Stimulated activated naive CD8-positive, alpha-beta T cell treated with anti-CD3 and anti-CD28 coated beads, Interleukin-15, Interleukin-2, amounts not matched to agents 100 ng/mL and 50 ng/mL, for 24 hours (primary cell): ENCODE measurements at regions not wholly inside any gene's neighbourhood (a gene's known extent, or its start where the extent isn't known, plus 50 kb on each side); places are given as distances from the start of the nearest gene placed in this dataset.

Experiments used
- H3K27ac Mint-ChIP-seq: one replicate; pipeline ENCODE4 v1.8.0; 2021; ENCODE audit warnings: mild to moderate bottlenecking, mixed read lengths
- H3K27me3 Mint-ChIP-seq: one replicate; pipeline ENCODE4 v1.8.0; 2021; ENCODE audit warnings: mixed read lengths
- H3K36me3 Mint-ChIP-seq: one replicate; pipeline ENCODE4 v1.8.0; 2021; ENCODE audit warnings: low read depth, mixed read lengths
- H3K4me1 Mint-ChIP-seq: one replicate; pipeline ENCODE4 v1.8.0; 2021; ENCODE audit warnings: low read depth, mixed read lengths
- H3K4me3 Mint-ChIP-seq: one replicate; pipeline ENCODE4 v1.8.0; 2021; ENCODE audit warnings: mild to moderate bottlenecking, mixed read lengths
- H3K9me3 Mint-ChIP-seq: one replicate; pipeline ENCODE4 v1.8.0; 2021; ENCODE audit warnings: mixed read lengths

DNA sequence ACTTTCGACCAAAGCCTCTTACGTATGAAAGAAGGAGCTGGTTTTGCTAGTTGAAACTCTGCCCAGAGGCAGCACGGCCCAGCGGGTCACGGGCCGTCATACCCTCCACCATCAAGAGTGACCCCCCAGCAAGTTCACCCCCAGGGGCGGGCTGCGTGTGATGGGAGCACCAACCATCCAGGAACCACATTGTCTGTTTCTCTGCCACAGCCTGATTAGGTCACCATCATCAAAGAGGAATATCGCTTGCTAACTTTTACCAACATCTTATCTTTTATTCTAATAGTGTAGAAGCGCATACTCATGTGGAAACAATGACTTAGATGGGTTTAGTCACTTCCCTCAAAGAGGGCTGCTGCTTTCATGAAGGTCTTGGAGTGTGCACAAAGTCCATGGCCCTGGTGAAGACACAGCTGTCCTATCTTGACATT is 116.6 kb upstream of the SMIM21 start:
- Mint-ChIP-seq H3K36me3 (no peaks in the 10 kb centered on the region), H3K4me3 (no peak overlapping the region), H3K27me3 (peaks cover 29% of the 10 kb centered on the region), H3K27ac (no peak overlapping the region), H3K4me1 (no peaks in the 10 kb centered on the region), H3K9me3 (peaks cover 3% of the 10 kb centered on the region)

DNA sequence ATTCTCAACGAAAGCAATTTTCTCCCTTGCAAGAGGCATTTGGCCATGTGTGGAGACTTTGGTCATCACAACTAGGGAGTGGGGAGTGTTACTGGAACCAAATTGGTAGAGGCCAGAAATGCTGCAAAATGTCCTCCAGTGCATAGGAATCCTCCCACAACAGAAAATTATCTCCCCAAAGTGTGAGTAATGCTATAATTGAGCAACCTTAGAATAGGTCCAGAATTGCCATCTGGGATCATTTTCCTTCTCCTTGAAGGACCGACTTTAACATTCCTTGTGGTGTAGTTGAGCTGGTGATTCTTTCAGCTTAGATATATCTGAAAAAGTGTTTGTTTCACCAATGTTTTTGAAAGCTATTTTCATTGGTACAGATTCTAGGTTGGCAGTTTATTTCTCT is 111.2 kb upstream of the SMIM21 start:
- no peaks in the 10 kb centered on the region for H3K9me3 Mint-ChIP-seq

DNA sequence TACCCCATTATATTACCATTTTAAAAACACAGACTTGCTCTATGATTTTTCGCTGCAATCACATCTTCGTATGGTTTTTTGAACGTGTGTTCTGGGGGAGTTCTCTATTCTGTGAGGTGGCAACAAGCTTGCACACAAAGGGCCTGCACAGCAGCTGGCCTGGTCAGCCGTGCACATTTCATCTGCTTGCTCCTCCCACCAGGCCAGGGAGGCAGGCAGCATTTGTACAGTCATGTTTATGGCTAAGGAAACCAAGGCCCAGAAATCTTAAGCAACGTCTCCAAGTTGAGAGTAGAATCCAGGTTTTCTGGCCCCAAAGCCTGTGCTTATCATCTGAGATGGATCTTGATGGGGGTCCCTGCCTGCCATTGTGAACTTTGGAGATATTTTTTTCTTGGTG is 106.4 kb upstream of the SMIM21 start:
- Mint-ChIP-seq H3K4me3 (no peak overlapping the region), H3K27me3 (peaks cover 9% of the 10 kb centered on the region), H3K27ac (no peak overlapping the region), H3K9me3 (no peaks in the 10 kb centered on the region), H3K36me3 (no peaks in the 10 kb centered on the region), H3K4me1 (no peaks in the 10 kb centered on the region)

More for the DNA sequence above, 111.2 kb upstream of the SMIM21 start:
- no peak overlapping the region for H3K4me3 Mint-ChIP-seq
- H3K27me3 Mint-ChIP-seq = peaks cover 26% of the 10 kb centered on the region
- no peak overlapping the region for H3K27ac Mint-ChIP-seq
- no peaks in the 10 kb centered on the region for H3K36me3 Mint-ChIP-seq
- no peaks in the 10 kb centered on the region for H3K4me1 Mint-ChIP-seq

DNA sequence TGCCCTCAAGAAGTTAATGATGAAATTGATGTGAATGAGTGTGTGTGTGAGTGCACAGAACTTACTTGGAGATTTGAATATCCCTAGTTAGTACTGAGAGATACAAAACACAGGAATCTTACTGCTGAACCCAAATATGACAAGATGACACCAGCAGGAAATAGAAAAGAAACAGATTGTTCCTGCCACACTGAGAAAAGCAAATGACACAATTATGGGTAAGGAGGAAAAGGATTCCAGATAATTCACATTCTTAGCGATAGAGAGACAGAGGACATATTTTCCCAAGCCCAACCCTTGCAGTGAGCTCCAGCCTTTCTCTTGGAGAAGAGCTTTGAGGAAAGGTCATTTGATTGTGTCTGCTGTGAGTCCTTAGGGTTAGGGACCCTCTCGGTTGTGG is 105.7 kb upstream of the SMIM21 start:
- no peak overlapping the region for H3K4me3 Mint-ChIP-seq
- peaks cover 13% of the 10 kb centered on the region for H3K27me3 Mint-ChIP-seq
- no peaks in the 10 kb centered on the region for H3K4me1 Mint-ChIP-seq
- H3K9me3 Mint-ChIP-seq = no peaks in the 10 kb centered on the region
- no peaks in the 10 kb centered on the region for H3K36me3 Mint-ChIP-seq
- no peak overlapping the region for H3K27ac Mint-ChIP-seq

DNA sequence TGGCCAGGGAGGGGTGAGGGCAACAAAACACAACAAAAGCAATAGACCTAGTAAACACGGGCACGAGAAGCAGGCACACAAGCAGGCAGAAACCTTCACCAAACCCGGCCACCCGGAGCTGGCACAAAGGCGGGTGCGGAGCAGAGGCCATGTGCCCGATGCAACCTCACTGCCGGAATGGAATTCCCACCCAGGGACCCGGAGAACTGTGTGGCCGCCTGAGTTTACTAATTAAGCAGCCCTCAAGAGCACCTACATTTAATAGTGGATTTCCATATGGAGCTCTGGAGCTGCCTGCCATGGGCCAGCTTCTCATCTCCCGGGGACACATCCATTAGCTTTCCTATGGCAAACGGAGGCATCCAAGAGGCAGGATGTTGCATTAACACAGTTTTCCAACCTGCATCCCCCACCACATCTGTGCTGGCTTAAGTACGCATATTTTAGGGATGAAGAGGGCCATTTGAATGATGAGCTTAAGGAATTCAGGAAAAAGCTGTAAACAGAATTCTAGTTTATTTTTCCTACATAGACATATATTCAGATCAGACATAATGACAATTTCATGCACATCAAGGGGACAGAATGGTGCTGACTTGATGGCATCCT is 104.5 kb upstream of the SMIM21 start:
- Mint-ChIP-seq H3K9me3 (no peaks in the 10 kb centered on the region), H3K27me3 (peaks cover 13% of the 10 kb centered on the region), H3K4me1 (no peaks in the 10 kb centered on the region), H3K4me3 (no peak overlapping the region), H3K36me3 (no peaks in the 10 kb centered on the region), H3K27ac (no peak overlapping the region)

DNA sequence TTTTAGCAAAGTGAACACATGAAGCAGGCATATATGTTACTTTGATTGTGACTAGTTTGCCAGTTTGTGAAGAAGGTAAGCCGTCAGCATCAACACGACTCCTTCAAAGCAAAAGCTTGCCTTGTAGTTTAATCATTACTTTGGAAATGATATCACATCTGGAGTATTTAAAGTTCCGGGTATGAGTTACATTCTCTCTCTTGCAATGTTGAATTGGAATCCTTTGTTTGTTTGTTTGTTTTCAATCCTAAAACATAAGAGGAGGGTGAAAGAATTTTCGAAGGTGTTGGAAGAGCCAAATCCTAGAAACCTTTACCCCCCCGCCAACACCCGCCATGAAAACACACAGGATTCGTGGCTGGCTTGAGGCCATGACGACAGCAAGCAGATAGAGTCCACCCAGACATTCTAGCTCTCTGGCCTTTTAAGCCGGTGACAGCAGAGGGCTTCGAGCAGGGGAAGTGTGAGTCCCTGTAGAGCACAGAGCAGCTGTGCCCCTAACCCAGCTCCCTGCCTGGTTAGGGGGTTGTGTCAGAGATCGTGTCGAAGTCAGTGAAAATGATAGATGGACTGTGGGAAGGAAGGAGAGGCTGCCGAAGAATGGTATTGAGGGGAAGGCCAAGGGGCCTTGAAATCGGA is 103.8 kb upstream of the SMIM21 start:
- Mint-ChIP-seq H3K9me3 (no peaks in the 10 kb centered on the region), H3K27ac (no peak overlapping the region), H3K4me1 (no peaks in the 10 kb centered on the region), H3K4me3 (no peak overlapping the region), H3K36me3 (no peaks in the 10 kb centered on the region), H3K27me3 (peaks cover 13% of the 10 kb centered on the region)

DNA sequence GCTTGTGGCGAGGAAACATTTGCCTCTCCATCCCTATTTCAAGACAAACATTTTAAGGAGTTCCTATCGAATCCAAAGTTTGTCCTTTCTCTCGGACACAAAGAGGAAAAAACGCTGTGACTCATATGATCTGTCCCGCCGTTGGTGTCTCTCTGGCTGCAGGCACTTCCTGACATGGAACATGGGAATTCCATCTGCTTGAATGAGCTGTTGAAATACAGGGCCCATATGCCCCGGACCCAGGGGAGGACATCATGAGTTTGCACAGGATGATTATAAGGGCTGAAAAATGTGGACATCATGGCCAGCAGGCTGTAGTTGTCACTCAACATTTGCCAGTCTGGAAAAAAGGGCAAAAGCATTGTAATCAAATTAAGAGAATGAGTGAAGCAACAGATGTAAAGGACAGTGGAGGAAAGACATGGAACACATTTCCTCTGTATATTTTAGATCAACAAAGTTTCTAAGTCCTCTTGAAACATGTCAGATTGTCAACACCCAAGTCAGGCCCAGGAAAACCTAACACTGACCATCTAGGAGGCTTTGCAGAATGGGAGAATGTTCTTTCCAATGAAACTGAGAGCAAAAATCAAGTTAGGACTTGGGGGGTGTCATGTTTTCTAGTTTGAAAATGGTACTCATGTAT is 103.2 kb upstream of the SMIM21 start:
- Mint-ChIP-seq H3K27ac (no peak overlapping the region), H3K4me3 (no peak overlapping the region), H3K36me3 (no peaks in the 10 kb centered on the region), H3K27me3 (peaks cover 9% of the 10 kb centered on the region), H3K4me1 (no peaks in the 10 kb centered on the region), H3K9me3 (no peaks in the 10 kb centered on the region)

DNA sequence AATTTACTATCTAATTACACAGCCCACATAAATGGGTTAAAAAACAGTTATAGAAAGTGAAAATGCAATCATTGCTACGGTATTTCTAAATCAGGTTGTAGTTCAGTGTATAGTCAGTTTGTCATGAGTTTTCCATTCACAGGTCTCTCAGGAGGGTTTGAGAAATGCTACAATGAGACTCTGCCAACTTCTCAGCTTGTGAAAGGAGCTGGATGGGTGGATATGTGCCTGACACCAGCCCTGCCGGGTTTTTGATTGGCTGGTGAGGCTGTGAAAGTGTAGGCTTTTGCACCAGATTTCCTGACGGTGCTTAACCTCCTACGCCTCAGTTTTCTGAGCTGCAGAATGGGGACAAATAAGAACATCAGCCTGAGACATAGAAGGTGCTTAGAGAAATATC is 102.6 kb upstream of the SMIM21 start:
- H3K27ac Mint-ChIP-seq = no peak overlapping the region
- H3K36me3 Mint-ChIP-seq = no peaks in the 10 kb centered on the region
- no peaks in the 10 kb centered on the region for H3K4me1 Mint-ChIP-seq
- H3K9me3 Mint-ChIP-seq = no peaks in the 10 kb centered on the region
- H3K4me3 Mint-ChIP-seq = no peak overlapping the region
- peaks cover 9% of the 10 kb centered on the region for H3K27me3 Mint-ChIP-seq

DNA sequence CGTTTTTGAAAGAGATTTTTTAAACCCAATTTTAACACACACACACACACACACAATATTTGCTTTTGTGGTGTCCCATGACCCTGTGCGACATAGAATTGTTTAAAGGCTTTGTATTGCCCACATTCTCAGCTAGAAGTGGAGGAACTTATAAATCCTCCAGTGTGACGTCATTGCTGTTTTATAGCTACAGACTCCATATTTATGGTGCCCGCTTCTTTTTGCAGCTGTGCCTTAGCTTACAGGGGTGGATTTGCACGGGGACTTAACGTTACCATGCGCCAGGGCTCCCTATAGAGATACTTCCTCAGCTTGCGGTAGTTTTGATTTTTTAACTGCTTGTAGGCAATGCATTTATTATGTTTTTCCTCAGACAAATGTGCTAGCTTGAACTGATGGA is 101.9 kb upstream of the SMIM21 start:
- Mint-ChIP-seq H3K27ac (no peak overlapping the region), H3K4me1 (no peaks in the 10 kb centered on the region), H3K4me3 (no peak overlapping the region), H3K9me3 (no peaks in the 10 kb centered on the region), H3K27me3 (peaks cover 9% of the 10 kb centered on the region), H3K36me3 (no peaks in the 10 kb centered on the region)

DNA sequence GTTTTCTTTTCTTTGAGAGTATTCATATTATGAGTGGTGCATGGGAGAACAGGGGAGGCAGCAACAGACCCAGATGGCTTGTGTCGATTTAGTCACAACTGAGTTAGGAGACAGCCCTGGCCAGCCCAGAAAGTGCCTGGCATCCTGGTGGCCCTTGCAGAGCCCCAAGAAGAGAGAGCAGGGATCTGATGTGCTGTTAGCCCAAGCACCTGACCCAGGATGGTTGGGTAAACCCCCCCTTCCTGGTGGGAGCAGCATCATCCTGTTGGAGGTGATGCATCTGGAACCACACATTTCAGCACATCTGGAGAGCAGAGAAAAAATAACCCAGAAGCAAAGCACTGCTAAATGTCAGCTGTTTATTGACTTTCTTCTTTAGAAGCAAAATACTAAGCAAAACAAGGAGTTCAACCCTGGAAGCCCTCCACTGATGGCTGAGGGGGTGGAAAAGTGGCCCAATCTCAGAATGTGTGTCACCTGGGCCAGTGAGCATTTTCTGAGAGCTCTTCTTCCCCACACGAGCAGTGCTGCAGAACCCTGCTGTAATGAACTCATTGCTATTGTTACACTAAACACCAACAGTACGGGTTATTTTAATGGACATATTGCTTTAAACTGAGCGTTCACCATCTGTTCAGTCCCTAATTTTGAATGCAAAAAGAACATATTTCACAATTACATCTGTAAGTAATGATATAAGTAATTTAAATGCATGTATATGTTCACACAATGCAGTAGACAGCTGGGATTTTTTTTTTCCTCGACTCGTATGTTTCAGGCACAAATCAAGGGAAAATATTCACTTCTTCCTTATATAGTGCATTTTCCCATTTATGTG is 100.6 kb upstream of the SMIM21 start:
- Mint-ChIP-seq H3K27me3 (peaks cover 9% of the 10 kb centered on the region), H3K4me3 (no peak overlapping the region), H3K27ac (no peak overlapping the region), H3K9me3 (no peaks in the 10 kb centered on the region), H3K36me3 (no peaks in the 10 kb centered on the region), H3K4me1 (no peaks in the 10 kb centered on the region)

DNA sequence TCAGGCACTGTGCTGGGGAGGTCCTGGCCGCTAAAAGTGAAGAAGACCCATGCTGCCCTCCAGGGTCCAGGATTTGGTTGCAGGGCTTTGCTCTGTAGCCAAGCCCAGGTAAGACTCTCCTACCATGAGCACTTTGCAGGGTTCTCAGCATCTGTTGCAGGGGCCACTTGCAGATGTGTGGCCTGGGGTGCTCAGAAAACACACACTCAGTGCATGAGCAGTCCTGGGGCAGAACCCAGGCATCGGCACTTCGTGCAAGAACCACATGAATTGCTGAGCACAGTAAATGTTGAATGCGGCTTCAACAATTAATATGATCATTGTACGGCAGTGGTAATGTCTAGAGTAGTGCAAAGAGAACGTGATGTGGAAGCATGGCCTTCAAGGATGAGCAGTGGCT is 98.5 kb upstream of the SMIM21 start:
- no peak overlapping the region for H3K27ac Mint-ChIP-seq
- no peaks in the 10 kb centered on the region for H3K9me3 Mint-ChIP-seq
- no peaks in the 10 kb centered on the region for H3K36me3 Mint-ChIP-seq
- H3K4me1 Mint-ChIP-seq = no peaks in the 10 kb centered on the region
- H3K4me3 Mint-ChIP-seq = no peak overlapping the region
- peaks cover 5% of the 10 kb centered on the region for H3K27me3 Mint-ChIP-seq

DNA sequence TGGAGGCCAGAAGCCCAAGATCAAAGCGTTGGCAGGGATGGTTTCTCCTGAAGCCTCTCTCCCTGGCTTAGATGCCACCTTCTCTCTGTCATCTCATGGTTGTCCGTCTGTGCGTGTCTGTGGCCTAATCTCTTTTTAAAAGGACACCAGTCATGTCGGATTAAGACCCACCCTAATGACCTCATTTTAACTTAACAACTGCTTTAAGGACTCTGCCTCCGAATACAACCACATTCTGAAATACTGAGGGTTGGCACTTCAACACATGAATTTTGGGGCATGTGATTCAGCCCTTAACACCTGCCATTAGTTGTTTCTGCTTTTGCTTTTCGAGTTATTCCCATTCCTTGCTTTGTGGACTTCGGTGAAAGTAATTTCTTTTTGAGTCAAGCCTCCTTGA is 97.8 kb upstream of the SMIM21 start:
- H3K36me3 Mint-ChIP-seq = no peaks in the 10 kb centered on the region

DNA sequence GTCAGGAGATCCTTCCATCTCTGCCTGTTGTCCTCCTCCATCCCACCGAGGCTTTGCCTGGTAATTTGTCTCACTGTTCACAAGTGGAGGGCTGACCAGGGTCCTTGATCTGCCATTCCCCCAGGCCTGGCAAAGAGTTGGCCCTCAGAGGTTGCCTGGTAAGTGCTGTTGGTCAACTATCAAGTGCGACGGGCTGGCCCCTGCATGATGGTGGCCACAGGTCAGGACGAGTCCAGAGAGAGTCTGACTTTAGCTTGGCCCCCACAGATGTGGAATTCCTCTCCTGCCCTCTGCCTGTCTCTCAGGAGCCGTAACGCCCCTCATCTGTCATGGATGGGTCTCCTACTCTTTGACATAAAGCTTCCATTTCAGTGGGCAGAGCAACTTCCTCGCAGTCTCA is 97.3 kb upstream of the SMIM21 start:
- Mint-ChIP-seq H3K4me3 (no peak overlapping the region), H3K4me1 (no peaks in the 10 kb centered on the region), H3K9me3 (no peaks in the 10 kb centered on the region), H3K27ac (no peak overlapping the region), H3K36me3 (no peaks in the 10 kb centered on the region), H3K27me3 (peaks cover 5% of the 10 kb centered on the region)

More for the DNA sequence above, 97.8 kb upstream of the SMIM21 start:
- Mint-ChIP-seq H3K4me3 (no peak overlapping the region), H3K27ac (no peak overlapping the region), H3K4me1 (no peaks in the 10 kb centered on the region), H3K9me3 (no peaks in the 10 kb centered on the region), H3K27me3 (peaks cover 5% of the 10 kb centered on the region)

DNA sequence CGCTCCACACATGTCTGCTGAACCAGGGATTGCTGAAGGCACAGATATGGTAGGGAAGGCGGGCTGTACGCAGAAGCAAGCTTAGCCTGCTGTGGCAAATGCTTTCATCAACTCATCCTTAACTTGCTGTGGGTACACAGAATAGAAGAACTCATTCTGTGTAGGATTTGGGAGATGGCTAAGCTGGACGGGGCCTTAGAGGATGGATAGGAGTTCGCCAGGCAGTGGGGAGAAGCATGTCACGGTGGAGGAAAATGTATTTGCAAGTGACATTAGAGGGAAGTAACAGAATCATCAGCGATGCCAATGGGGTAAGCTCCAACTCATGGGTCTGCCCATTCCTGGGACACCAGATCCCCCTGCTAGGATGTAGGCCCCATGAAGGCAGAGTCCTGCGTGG is 96.7 kb upstream of the SMIM21 start:
- Mint-ChIP-seq H3K36me3 (no peaks in the 10 kb centered on the region), H3K27me3 (peaks cover 5% of the 10 kb centered on the region), H3K9me3 (no peaks in the 10 kb centered on the region), H3K4me1 (no peaks in the 10 kb centered on the region), H3K4me3 (no peak overlapping the region), H3K27ac (no peak overlapping the region)

DNA sequence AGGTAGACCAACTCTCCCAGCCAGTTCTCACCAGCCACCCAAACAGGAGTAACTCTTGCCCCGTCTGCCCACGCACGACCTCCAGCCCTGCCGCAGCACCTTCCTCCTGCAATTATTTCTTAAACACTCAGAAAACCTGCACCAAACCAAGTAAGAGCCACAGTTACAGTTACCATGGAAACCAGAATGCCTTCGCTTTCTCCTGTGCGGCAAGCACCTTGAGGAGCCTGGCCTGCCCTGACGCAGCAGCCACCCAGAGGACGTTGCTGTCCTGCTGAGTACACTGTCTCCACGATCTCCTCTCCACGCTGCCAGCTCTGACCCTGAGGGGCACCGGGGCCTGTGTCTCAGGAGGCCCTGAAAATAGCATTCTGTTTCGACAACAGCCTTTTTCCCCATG is 94.3 kb upstream of the SMIM21 start:
- Mint-ChIP-seq H3K4me1 (no peaks in the 10 kb centered on the region), H3K9me3 (no peaks in the 10 kb centered on the region), H3K27ac (no peak overlapping the region), H3K4me3 (no peak overlapping the region), H3K27me3 (no peaks in the 10 kb centered on the region), H3K36me3 (no peaks in the 10 kb centered on the region)
